ENCODE measurements at regions not wholly inside any gene's neighbourhood (a gene's known extent, or its start where the extent isn't known, plus 50 kb on each side); places are given as distances from the start of the nearest gene placed in this dataset.
"Not testable (repeated sequence)": the region's sequence is repeated elsewhere in the genome, so short reads cannot be mapped to it uniquely, and the experiment has no call there.

DNA sequence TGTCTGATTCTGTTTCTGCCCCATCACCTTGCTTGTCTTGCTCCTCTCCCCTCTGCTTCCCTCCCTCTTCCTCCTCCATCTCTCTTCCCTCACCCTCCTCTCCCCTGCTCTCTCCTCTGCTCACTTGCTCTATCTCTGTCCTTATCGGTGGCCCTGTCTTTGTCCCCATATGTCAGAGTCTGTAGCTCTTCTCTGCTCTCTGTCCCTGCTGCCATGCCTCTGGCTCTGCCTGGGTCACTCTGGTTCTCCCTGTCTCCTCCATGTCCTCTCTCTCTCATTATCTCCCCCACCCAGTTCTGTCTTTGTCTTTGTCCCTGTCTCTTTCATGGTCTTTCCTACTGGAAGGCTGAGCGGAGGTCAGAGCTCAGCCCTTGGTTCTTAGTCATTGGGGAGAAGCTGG is 169.1 kb upstream of the NLRP1 start:
- DNase-seq = no peak

GRCh38 chr17:5757314-5757907 is 173.1 kb upstream of the NLRP1 start:
- DNase-seq = no peak

- DNase-seq = no peak
Measured at GRCh38 chr17:5758651-5759050, 174.3 kb upstream of the NLRP1 start.

- DNase-seq = no peak
Measured at GRCh38 chr17:5759501-5759925, 175.2 kb upstream of the NLRP1 start.

DNA sequence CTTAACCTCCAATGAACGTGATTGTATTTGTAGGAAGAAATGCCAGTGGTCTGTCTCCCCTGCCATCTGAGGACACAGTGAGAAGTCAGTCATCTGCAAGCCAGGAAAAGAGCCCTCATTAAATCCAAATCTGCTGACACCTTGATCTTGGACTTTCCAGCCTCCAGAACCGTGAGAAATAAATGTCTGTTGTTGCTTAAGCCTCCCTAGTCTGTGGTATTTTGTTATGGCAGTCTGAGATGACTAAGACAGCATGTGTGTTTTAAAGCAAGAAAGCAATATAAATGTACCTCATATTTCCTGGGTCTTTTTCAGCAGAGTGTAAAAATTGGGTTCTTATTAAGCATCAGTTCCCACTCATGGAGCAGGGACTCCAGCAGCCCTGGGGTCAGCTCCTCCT is 177.9 kb upstream of the NLRP1 start:
- DNase-seq = no peak

- DNase-seq = no peak
Measured at GRCh38 chr17:5763595-5764306, 179.4 kb upstream of the NLRP1 start.

GRCh38 chr17:5769593-5770354 is 185.5 kb upstream of the NLRP1 start:
- no peak for DNase-seq

DNA sequence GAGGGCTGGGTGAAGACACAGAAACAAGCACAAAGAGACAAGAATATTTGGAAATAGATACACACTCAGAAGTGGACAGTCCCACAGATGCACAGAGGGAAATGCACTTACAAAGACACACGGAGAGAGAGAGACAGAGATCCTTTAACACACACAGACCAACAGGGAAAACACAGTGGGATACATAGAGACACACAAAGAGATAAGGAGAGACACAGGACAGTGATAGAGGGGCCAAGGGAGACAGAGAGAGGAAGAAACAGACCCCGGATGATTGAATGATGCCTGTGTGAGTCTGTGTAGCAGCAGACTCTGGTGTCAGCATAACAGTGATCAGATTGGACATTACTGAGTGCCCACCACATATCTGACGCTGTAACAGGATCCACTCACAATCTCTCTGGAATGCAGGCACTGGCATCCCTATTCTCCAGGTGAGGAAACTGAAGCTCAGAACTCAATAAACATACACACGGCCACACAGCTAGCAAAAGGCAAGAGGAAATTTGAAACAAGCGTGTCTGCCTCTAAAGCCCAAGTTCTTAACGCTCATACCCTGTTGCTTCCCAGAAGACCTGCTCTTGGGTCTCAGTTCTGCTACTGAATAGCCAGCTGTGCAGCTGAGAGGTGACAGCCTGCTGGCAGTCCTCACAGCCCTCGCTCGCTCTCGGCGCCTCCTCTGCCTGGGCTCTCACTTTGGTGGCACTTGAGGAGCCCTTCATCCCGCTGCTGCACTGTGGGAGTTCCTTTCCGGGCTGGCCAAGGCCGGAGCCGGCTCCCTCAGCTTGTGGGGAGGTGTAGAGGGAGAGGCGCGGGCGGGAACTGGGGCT is 186.3 kb upstream of the NLRP1 start:
- DNase-seq = no peak

DNA sequence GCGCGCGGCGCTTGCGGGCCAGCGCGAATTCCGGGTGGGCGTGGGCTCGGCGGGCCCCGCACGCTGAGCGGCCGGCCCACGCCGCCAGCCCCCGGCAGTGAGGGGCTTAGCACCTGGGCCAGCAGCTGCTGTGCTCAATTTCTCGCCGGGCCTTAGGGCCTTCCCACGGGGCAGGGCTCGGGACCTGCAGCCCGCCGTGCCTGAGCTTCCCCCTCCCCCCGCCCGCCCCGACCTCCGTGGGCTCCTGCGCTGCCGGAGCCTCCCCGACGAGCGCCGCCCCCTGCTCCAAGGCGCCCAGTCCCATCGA is 186.9 kb upstream of the NLRP1 start:
- DNase-seq = not testable (repeated sequence)

- DNase-seq = not testable (repeated sequence)
Measured at GRCh38 chr17:5772017-5772416, 187.7 kb upstream of the NLRP1 start.

GRCh38 chr17:5772720-5773119 is 188.4 kb upstream of the NLRP1 start:
- DNase-seq = no peak

DNA sequence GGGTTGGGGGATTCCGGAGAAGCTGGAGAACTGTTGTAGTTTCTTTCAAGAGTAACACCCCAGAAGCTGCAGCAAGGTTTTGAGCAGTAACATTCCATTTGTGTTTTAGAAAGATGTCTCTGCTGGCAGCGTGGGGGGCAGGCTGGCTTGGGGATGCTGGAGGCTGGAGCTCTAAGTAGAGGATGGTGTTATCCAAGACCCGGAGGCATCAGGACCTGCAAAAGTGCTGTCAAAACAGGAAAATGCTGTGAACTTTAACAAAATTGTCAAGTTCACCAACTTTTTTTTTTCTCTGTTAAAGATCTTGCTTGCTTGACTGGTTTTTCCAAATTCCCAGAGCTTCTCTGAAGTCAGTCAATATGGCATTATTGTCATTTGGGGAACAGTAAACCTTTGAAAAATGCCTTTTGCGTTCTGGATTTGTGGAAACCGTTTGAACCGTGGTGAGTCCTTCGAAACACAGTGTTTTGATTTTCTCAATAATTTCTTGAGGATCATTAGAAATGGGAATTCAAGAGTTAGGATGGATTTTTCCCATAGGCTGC is 189.6 kb upstream of the NLRP1 start:
- DNase-seq = no peak

DNA sequence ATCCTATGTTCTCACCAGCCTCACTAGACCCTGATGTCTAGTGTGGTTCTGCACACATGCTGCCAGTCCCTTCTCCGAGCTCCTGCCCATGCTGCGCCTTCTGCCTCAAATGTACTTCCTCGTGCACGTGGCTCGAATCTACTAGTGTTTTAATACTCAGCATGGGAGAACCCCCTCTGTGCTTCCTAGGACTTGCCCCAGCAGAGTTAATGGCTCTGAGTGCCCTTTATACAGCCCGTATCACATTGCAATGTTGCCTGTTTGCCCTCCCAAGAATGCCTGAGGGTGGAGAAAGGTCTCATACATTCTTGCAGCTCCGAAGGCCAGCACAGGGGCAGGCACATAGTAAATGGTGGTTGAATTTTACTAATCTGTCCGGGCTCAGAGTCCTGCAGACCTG is 190.8 kb upstream of the NLRP1 start:
- no peak for DNase-seq

- DNase-seq = no peak
Measured at GRCh38 chr17:5780476-5780875, 196.2 kb upstream of the NLRP1 start.

GRCh38 chr17:5781236-5781927 is 197.1 kb upstream of the NLRP1 start:
- no peak for DNase-seq

GRCh38 chr17:5783269-5783668 is 199.0 kb upstream of the NLRP1 start:
- DNase-seq = no peak

DNA sequence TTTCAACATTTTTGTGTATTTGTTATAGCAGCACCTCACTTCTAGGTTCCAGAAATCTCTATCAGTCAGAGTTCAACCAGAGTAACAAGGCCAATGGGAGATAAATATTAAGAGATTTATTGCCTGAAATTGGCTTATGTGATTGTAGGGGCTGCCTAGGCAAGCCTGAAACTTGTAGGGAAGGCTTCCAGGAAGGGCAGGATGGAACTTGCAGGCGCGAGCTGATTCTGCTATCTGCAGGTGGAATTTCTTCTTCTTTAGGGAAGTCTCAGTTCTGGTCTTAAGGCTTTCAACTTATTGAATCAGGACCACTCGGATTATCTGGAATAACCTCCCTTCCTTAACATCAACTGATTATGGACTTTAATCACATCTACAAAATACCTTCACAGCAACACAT is 199.5 kb upstream of the NLRP1 start:
- no peak for DNase-seq

- DNase-seq = no peak
Measured at GRCh38 chr17:5784791-5785190, 200.5 kb upstream of the NLRP1 start.

DNA sequence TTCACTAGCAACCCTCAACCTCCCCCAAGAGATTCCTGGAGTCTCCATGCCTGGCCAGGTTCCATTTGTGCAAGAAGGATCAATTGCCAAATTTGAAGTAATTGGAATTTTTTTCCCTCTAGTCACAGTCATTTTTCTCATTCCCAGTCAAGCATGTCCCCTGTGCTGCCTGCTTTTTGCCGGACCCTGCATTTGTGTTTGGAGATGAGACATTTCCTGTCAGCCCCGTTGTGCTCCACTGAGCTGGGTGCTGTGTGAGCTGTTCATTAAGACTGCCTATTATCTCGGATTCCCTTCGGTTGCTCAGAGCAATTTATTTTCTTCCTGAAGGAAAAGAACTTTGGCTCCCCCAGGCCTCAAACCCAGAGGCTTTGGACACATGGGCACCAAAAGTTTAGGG is 201.0 kb upstream of the NLRP1 start:
- no peak for DNase-seq

GRCh38 chr17:5785867-5786509 is 201.7 kb upstream of the NLRP1 start:
- DNase-seq = no peak

DNA sequence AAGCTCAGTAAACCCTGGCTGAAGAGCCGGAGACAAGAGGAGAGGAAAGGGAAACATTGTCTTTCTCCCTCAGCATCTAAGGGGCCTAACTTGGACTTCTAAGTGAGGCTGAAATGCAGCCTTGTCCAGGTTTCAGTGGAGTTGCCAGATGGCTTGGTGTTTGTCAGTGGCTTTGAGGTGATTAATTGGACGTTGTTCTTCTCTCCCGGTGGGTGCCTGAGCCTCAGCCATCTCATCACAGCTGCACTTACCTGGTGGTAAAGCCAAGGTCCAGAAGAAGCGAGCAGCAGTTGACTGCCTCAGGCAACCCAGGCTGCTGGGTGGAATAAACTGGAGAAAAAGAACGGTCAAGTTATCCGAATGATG is 202.2 kb upstream of the NLRP1 start:
- no peak for DNase-seq

Measured in hippocampal formation (tissue), 2 donors.